GM12878 (cell line): ENCODE measurements at regions not wholly inside any gene's neighbourhood (a gene's known extent, or its start where the extent isn't known, plus 50 kb on each side); places are given as distances from the start of the nearest gene placed in this dataset.

Experiments
- CHD4 ChIP-seq: fragments of 200-600 bp; sonication (generic); IDR thresholded peaks from 2 replicates; pipeline ENCODE4 v1.6.1; 2016; ENCODE audit warnings: mild to moderate bottlenecking
- EED ChIP-seq: sonication (generic); IDR thresholded peaks from 2 replicates; pipeline ENCODE4 v1.6.1; 2016; ENCODE audit warnings: antibody characterized with exemption, low read depth
- POLR2AphosphoS2 ChIP-seq: IDR thresholded peaks from 2 replicates; pipeline ENCODE4 v1.6.1; 2011; ENCODE audit warnings: low read depth, mild to moderate bottlenecking, low read length, improper control_type of control experiment, moderate library complexity
- SP1 ChIP-seq: IDR thresholded peaks from one replicate; pipeline ENCODE4 v1.6.1; 2011; ENCODE audit warnings: low read depth, low read length
- ZBED1 ChIP-seq: IDR thresholded peaks from 2 replicates; pipeline ENCODE4 v1.6.1; 2016; ENCODE audit warnings: borderline replicate concordance
- ZNF384 ChIP-seq: IDR thresholded peaks from 2 replicates; pipeline ENCODE4 v1.6.1; 2012; ENCODE audit warnings: low read depth, mild to moderate bottlenecking, low read length, improper control_type of control experiment, borderline replicate concordance
- TF ChIP-seq, protein P1 (sequence below), 3 experiments: IDR thresholded peaks in 2 of 3; conservative IDR thresholded peaks in 1 of 3; 2 replicates each; pipeline ENCODE4 v1.5.1; 2011; ENCODE audit warnings: low read depth in 3 of 3, low read length in 3 of 3, mild to moderate bottlenecking in 3 of 3, control low read depth in 2 of 3, moderate library complexity in 2 of 3, inconsistent platforms in 1 of 3, mixed read lengths in 1 of 3; ENCODE audit not compliant: control insufficient read depth in 2 of 3, insufficient read depth in 1 of 3; ENCODE audit errors: extremely low read depth in 1 of 3
- TF ChIP-seq, protein P2 (sequence below): fragments of 450-650 bp; formaldehyde crosslinking; IDR thresholded peaks from 2 replicates; pipeline ENCODE4 v1.4.0; 2022; ENCODE audit warnings: mild to moderate bottlenecking, moderate library complexity
- TF ChIP-seq, protein P3 (sequence below): IDR thresholded peaks from 2 replicates; pipeline ENCODE4 v1.6.1; 2012; ENCODE audit warnings: improper control_type of control experiment, low read depth, low read length; ENCODE audit not compliant: insufficient replicate concordance

DNA sequence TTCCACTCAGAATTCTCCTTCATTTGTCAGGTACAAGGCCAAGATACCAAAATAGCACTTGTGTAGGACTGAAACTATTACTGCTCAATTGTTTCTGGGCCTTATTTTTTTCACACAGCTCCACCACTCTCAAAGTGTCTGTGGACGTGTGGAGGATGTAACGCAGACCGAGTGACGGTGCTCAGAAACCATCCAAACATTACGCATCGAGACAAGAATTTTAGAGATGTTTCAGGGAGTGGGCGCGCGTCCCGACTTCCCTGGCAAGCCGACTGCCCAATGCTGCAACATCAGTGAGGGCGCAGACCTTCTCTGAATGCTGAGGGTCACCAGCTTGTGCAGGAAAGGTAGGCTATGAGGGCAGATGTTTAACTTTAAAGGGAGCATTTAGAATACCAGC is 108.4 kb downstream of the GATA6 start:
- TF ChIP-seq, protein P1, sequence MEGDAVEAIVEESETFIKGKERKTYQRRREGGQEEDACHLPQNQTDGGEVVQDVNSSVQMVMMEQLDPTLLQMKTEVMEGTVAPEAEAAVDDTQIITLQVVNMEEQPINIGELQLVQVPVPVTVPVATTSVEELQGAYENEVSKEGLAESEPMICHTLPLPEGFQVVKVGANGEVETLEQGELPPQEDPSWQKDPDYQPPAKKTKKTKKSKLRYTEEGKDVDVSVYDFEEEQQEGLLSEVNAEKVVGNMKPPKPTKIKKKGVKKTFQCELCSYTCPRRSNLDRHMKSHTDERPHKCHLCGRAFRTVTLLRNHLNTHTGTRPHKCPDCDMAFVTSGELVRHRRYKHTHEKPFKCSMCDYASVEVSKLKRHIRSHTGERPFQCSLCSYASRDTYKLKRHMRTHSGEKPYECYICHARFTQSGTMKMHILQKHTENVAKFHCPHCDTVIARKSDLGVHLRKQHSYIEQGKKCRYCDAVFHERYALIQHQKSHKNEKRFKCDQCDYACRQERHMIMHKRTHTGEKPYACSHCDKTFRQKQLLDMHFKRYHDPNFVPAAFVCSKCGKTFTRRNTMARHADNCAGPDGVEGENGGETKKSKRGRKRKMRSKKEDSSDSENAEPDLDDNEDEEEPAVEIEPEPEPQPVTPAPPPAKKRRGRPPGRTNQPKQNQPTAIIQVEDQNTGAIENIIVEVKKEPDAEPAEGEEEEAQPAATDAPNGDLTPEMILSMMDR (IDR thresholded peaks at IDR 0.05 in 2 of 3, conservative IDR thresholded peaks at IDR 0.05 in 1 of 3; ENCODE audit: control insufficient read depth in 2 of 3, extremely low read depth in 1 of 3, insufficient read depth in 1 of 3, low read depth in 3 of 3, low read length in 3 of 3): no peak
- TF ChIP-seq EED (no peak), CHD4 (no peak), POLR2AphosphoS2 (no peak), SP1 (no peak), ZNF384 (no peak), ZBED1 (no peak)
- TF ChIP-seq, protein P2, sequence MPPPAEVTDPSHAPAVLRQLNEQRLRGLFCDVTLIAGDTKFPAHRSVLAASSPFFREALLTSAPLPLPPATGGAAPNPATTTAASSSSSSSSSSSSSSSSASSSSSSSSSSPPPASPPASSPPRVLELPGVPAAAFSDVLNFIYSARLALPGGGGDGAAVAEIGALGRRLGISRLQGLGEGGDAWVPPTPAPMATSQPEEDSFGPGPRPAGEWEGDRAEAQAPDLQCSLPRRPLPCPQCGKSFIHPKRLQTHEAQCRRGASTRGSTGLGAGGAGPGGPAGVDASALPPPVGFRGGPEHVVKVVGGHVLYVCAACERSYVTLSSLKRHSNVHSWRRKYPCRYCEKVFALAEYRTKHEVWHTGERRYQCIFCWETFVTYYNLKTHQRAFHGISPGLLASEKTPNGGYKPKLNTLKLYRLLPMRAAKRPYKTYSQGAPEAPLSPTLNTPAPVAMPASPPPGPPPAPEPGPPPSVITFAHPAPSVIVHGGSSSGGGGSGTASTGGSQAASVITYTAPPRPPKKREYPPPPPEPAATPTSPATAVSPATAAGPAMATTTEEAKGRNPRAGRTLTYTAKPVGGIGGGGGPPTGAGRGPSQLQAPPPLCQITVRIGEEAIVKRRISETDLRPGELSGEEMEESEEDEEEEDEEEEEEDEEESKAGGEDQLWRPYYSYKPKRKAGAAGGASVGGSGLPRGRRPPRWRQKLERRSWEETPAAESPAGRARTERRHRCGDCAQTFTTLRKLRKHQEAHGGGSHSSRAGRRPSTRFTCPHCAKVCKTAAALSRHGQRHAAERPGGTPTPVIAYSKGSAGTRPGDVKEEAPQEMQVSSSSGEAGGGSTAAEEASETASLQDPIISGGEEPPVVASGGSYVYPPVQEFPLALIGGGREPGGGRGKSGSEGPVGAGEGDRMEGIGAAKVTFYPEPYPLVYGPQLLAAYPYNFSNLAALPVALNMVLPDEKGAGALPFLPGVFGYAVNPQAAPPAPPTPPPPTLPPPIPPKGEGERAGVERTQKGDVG: no peak
- TF ChIP-seq, protein P3, sequence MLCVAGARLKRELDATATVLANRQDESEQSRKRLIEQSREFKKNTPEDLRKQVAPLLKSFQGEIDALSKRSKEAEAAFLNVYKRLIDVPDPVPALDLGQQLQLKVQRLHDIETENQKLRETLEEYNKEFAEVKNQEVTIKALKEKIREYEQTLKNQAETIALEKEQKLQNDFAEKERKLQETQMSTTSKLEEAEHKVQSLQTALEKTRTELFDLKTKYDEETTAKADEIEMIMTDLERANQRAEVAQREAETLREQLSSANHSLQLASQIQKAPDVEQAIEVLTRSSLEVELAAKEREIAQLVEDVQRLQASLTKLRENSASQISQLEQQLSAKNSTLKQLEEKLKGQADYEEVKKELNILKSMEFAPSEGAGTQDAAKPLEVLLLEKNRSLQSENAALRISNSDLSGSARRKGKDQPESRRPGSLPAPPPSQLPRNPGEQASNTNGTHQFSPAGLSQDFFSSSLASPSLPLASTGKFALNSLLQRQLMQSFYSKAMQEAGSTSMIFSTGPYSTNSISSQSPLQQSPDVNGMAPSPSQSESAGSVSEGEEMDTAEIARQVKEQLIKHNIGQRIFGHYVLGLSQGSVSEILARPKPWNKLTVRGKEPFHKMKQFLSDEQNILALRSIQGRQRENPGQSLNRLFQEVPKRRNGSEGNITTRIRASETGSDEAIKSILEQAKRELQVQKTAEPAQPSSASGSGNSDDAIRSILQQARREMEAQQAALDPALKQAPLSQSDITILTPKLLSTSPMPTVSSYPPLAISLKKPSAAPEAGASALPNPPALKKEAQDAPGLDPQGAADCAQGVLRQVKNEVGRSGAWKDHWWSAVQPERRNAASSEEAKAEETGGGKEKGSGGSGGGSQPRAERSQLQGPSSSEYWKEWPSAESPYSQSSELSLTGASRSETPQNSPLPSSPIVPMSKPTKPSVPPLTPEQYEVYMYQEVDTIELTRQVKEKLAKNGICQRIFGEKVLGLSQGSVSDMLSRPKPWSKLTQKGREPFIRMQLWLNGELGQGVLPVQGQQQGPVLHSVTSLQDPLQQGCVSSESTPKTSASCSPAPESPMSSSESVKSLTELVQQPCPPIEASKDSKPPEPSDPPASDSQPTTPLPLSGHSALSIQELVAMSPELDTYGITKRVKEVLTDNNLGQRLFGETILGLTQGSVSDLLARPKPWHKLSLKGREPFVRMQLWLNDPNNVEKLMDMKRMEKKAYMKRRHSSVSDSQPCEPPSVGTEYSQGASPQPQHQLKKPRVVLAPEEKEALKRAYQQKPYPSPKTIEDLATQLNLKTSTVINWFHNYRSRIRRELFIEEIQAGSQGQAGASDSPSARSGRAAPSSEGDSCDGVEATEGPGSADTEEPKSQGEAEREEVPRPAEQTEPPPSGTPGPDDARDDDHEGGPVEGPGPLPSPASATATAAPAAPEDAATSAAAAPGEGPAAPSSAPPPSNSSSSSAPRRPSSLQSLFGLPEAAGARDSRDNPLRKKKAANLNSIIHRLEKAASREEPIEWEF: no peak
